22Rv1 (cell line): ENCODE measurements at regions not wholly inside any gene's neighbourhood (a gene's known extent, or its start where the extent isn't known, plus 50 kb on each side); places are given as distances from the start of the nearest gene placed in this dataset.

Experiments used
- CTCF ChIP-seq: fragments of 450-650 bp; IDR thresholded peaks from 2 replicates; pipeline ENCODE4 v1.5.1; 2017; ENCODE audit warnings: mild to moderate bottlenecking
- ZFX ChIP-seq: fragments of 450-650 bp; IDR thresholded peaks from 2 replicates; pipeline ENCODE4 v1.6.1; 2017; ENCODE audit warnings: antibody characterized with exemption, borderline replicate concordance

DNA sequence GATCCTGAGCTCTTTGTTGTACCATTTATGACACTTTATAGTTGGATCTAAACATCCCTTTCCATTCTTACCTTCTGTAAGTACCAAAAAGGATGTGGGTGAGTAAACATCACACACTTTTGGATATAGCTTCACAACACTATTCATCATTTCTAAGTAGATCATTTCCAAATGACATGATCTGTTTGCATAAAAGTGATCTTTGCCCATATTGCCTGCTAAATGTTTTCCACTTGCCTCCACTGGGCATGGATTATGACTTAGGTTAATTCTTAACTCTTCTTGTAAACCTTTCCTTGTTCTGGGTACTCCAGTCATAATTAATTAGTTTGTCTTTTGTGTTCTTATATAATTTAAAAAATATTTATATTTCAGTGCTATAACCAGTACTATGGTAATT lies 244.9 kb upstream of the AGA start:
- TF ChIP-seq CTCF (no peak), ZFX (no peak)
